ENCODE measurements at regions not wholly inside any gene's neighbourhood (a gene's known extent, or its start where the extent isn't known, plus 50 kb on each side); places are given as distances from the start of the nearest gene placed in this dataset.

GRCh38 chr1:228940526-228940925, 205.2 kb downstream of the RHOU start:
- H3K4me3 ChIP-seq (ENCODE audit: low read depth, low read length): no peak overlapping the region
- H3K27me3 ChIP-seq (ENCODE audit: control insufficient read depth, insufficient read depth, low read length): peaks cover 2% of the 10 kb centered on the region
- no peaks in the 10 kb centered on the region for H3K36me3 ChIP-seq (ENCODE audit: control insufficient read depth, insufficient read depth, low read length)
- no peak for DNase-seq (ENCODE audit: low read depth)
- no peak for FAIRE-seq
- TF ChIP-seq CTCF (IDR thresholded peaks at IDR 0.05; ENCODE audit: insufficient read depth, low read length, severe bottlenecking): no peak

- Histone ChIP-seq H3K27me3 (ENCODE audit: control insufficient read depth, insufficient read depth, low read length) (peaks cover 2% of the 10 kb centered on the region), H3K36me3 (ENCODE audit: control insufficient read depth, insufficient read depth, low read length) (no peaks in the 10 kb centered on the region), H3K4me3 (ENCODE audit: low read depth, low read length) (no peak overlapping the region)
- TF ChIP-seq CTCF (IDR thresholded peaks at IDR 0.05; ENCODE audit: insufficient read depth, low read length, severe bottlenecking): no peak
- FAIRE-seq (no peak), DNase-seq (ENCODE audit: low read depth) (no peak)
Observed at GRCh38 chr1:228940926-228941325, 205.6 kb downstream of the RHOU start.

GRCh38 chr1:228941666-228942065, 206.4 kb downstream of the RHOU start:
- Histone ChIP-seq H3K4me3 (ENCODE audit: low read depth, low read length) (no peak overlapping the region), H3K27me3 (ENCODE audit: control insufficient read depth, insufficient read depth, low read length) (peaks cover 2% of the 10 kb centered on the region), H3K36me3 (ENCODE audit: control insufficient read depth, insufficient read depth, low read length) (no peaks in the 10 kb centered on the region)
- no peak for DNase-seq (ENCODE audit: low read depth)
- FAIRE-seq: no peak
- TF ChIP-seq CTCF (IDR thresholded peaks at IDR 0.05; ENCODE audit: insufficient read depth, low read length, severe bottlenecking): no peak

- no peak for FAIRE-seq
- no peak for TF ChIP-seq CTCF (IDR thresholded peaks at IDR 0.05; ENCODE audit: insufficient read depth, low read length, severe bottlenecking)
- no peak for DNase-seq (ENCODE audit: low read depth)
- Histone ChIP-seq H3K27me3 (ENCODE audit: control insufficient read depth, insufficient read depth, low read length) (no peaks in the 10 kb centered on the region), H3K36me3 (ENCODE audit: control insufficient read depth, insufficient read depth, low read length) (no peaks in the 10 kb centered on the region), H3K4me3 (ENCODE audit: low read depth, low read length) (no peak overlapping the region)
Observed at GRCh38 chr1:228943436-228943835, 208.2 kb downstream of the RHOU start.

GRCh38 chr1:228944296-228944695, 209.0 kb downstream of the RHOU start:
- no peak overlapping the region for H3K4me3 ChIP-seq (ENCODE audit: low read depth, low read length)
- H3K27me3 ChIP-seq (ENCODE audit: control insufficient read depth, insufficient read depth, low read length): no peaks in the 10 kb centered on the region
- DNase-seq (ENCODE audit: low read depth) (no peak), FAIRE-seq (no peak)
- TF ChIP-seq CTCF (IDR thresholded peaks at IDR 0.05; ENCODE audit: insufficient read depth, low read length, severe bottlenecking): no peak
- no peaks in the 10 kb centered on the region for H3K36me3 ChIP-seq (ENCODE audit: control insufficient read depth, insufficient read depth, low read length)

- DNase-seq (ENCODE audit: low read depth): no peak
- Histone ChIP-seq H3K27me3 (ENCODE audit: control insufficient read depth, insufficient read depth, low read length) (no peaks in the 10 kb centered on the region), H3K36me3 (ENCODE audit: control insufficient read depth, insufficient read depth, low read length) (no peaks in the 10 kb centered on the region), H3K4me3 (ENCODE audit: low read depth, low read length) (no peak overlapping the region)
- no peak for TF ChIP-seq CTCF (IDR thresholded peaks at IDR 0.05; ENCODE audit: insufficient read depth, low read length, severe bottlenecking)
- peak; percentile 70 for FAIRE-seq
Observed at GRCh38 chr1:228944935-228945371, 209.7 kb downstream of the RHOU start.

Measured in bronchial epithelial cell (primary cell).